GM12874 (cell line): ENCODE measurements at regions not wholly inside any gene's neighbourhood (a gene's known extent, or its start where the extent isn't known, plus 50 kb on each side); places are given as distances from the start of the nearest gene placed in this dataset.

Source experiments
- CTCF ChIP-seq: IDR thresholded peaks from 2 replicates; pipeline ENCODE4 v1.5.1; 2011; ENCODE audit warnings: low read depth, mild to moderate bottlenecking, control low read depth, low read length, moderate library complexity; ENCODE audit not compliant: insufficient read depth

- TF ChIP-seq CTCF, result no peak
These were observed 190.9 kb downstream of the FAT4 start for GRCh38 chr4:125505621-125506020.

GRCh38 chr4:125507141-125507540, 192.4 kb downstream of the FAT4 start:
- TF ChIP-seq CTCF, result no peak

- no peak for TF ChIP-seq CTCF
These were observed 197.0 kb downstream of the FAT4 start for GRCh38 chr4:125511715-125512114.

GRCh38 chr4:125515016-125515415, 200.3 kb downstream of the FAT4 start:
- no peak for TF ChIP-seq CTCF

- no peak for TF ChIP-seq CTCF
These were observed 203.1 kb downstream of the FAT4 start for GRCh38 chr4:125517831-125518230.

GRCh38 chr4:125518281-125518680, 203.5 kb downstream of the FAT4 start:
- no peak for TF ChIP-seq CTCF

- no peak for TF ChIP-seq CTCF
These were observed 204.8 kb downstream of the FAT4 start for GRCh38 chr4:125519371-125520146.
